ENCODE measurements at regions not wholly inside any gene's neighbourhood (a gene's known extent, or its start where the extent isn't known, plus 50 kb on each side); places are given as distances from the start of the nearest gene placed in this dataset.

GRCh38 chr5:148708854-148709253 is 54.5 kb upstream of the HTR4 start:
- Mint-ChIP-seq H3K27ac (no peak overlapping the region), H3K4me1 (ENCODE audit: low read depth) (peaks cover 13% of the 10 kb centered on the region), H3K4me3 (no peak overlapping the region), H3K9me3 (no peaks in the 10 kb centered on the region), H3K36me3 (ENCODE audit: low read depth) (no peaks in the 10 kb centered on the region), H3K27me3 (ENCODE audit: low read depth) (peaks cover 19% of the 10 kb centered on the region)
- CTCF ChIA-PET: interaction anchor here (1.2 kb wide), 1 partner anchor 25 kb away, joined by 3 read pairs; no protein-coding TSS in a partner anchor
- intact Hi-C loops (cut with micrococcal nuclease): loop anchor here (1.0 to 2.0 kb wide), 4 partner anchors 82 to 523 kb away; partner anchors contain the start of gene FBXO38
- peak; percentile 33 for DNase-seq

- CTCF ChIA-PET: interaction anchor here (1.1 kb wide), 1 partner anchor 21 kb away, joined by 4 read pairs; no protein-coding TSS in a partner anchor
- Mint-ChIP-seq H3K9me3 (no peaks in the 10 kb centered on the region), H3K4me1 (ENCODE audit: low read depth) (peaks cover 13% of the 10 kb centered on the region), H3K27ac (no peak overlapping the region), H3K36me3 (ENCODE audit: low read depth) (no peaks in the 10 kb centered on the region), H3K4me3 (no peak overlapping the region), H3K27me3 (ENCODE audit: low read depth) (peaks cover 32% of the 10 kb centered on the region)
- DNase-seq: no peak
- intact Hi-C loops (cut with micrococcal nuclease): no loop called here
Measured at GRCh38 chr5:148711961-148712360, 57.6 kb upstream of the HTR4 start.

DNA sequence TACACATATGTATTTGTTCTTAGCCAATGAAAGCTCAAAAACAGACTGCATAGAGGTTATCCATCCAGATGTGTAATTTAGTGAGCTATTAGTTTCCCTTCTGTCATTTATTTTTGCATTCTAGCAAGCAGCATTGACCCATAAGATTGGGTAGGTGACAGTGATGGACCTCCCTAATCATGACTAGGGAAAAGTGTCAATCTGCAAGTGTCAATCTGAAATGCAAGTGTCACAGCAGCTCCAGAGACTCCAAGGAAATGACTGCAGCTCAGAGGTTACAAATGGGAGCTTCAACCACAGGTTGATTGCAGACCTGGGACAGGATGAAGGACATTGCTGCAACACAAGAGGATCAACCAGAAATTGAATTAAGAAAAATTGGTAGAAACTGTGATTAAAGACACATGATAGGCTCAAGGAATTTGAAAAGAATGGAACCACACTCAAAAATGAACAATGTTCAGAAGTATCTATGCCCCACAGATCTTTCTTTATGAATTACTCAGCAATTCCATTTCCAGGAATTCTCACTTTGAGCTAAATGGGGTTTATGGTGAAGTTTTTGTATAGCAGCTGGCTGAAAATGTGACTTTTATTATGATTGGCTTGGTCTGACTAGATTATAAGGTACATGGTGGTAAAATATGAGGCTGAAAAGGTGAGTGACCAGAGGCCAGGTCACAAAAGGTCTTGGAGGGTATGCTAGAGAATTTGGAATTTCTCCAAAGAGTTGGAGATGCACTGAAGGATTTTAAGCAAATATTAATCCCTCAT is 59.6 kb upstream of the HTR4 start:
- no peak for DNase-seq
- Mint-ChIP-seq H3K27ac (no peak overlapping the region), H3K36me3 (ENCODE audit: low read depth) (no peaks in the 10 kb centered on the region), H3K27me3 (ENCODE audit: low read depth) (peaks cover 41% of the 10 kb centered on the region), H3K9me3 (no peaks in the 10 kb centered on the region), H3K4me3 (no peak overlapping the region), H3K4me1 (ENCODE audit: low read depth) (peaks cover 5% of the 10 kb centered on the region)
- CTCF ChIA-PET: interaction anchor here (0.6 to 2.5 kb wide), 4 partner anchors 17 to 766 kb away, joined by 3 to 14 read pairs (median 3); no protein-coding TSS in a partner anchor
- intact Hi-C loops (cut with micrococcal nuclease): no loop called here

GRCh38 chr5:148716716-148717115 is 62.4 kb upstream of the HTR4 start:
- no peak for DNase-seq
- Mint-ChIP-seq H3K36me3 (ENCODE audit: low read depth) (no peaks in the 10 kb centered on the region), H3K4me3 (no peak overlapping the region), H3K27ac (no peak overlapping the region), H3K9me3 (no peaks in the 10 kb centered on the region), H3K27me3 (ENCODE audit: low read depth) (peaks cover 46% of the 10 kb centered on the region), H3K4me1 (ENCODE audit: low read depth) (no peaks in the 10 kb centered on the region)
- intact Hi-C loops (cut with micrococcal nuclease): no loop called here
- CTCF ChIA-PET: no interaction called here

DNA sequence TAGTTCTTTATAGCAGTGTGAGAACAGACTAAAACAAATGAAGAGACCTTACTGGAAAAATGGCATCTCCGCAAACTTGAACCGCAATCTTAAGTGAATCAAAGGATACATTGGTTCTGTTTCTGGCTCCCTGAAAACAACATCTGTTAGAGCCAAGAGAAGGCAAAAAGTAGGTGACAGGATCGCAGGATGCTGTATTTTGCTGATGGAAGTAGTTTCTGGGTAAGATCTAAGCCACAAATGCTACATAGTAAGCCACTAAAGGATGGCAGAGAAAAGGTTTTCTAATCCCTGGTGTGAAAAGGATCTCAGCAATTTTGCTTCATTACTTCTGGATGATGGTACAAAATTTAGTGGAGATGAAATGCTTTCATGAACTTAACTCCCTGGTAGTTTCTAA is 63.3 kb upstream of the HTR4 start:
- no peaks in the 10 kb centered on the region for H3K36me3 Mint-ChIP-seq (ENCODE audit: low read depth)
- H3K9me3 Mint-ChIP-seq: no peaks in the 10 kb centered on the region
- DNase-seq: no peak
- H3K4me3 Mint-ChIP-seq: no peak overlapping the region
- no peak overlapping the region for H3K27ac Mint-ChIP-seq
- intact Hi-C loops (cut with micrococcal nuclease): no loop called here
- H3K27me3 Mint-ChIP-seq (ENCODE audit: low read depth): peaks cover 43% of the 10 kb centered on the region
- CTCF ChIA-PET: no interaction called here
- H3K4me1 Mint-ChIP-seq (ENCODE audit: low read depth): no peaks in the 10 kb centered on the region

DNA sequence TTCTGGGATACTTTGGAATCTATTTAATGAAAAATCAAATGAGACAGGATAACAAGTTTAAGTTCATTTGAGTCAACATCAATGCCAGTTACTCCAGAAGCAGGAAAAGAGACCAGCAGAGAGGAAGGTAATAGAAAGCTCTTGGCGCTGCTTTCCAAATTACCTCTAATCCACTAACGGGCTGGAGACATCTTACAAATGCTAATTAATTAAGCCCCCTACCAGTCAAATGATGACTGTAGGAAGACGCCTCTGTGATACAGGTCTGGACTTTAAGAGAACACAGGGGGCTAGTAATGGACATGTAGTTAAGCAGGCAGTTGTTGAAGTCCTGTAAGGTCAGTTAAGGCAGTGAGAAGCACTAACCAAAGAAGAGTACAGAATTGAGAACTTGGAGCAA is 65.3 kb upstream of the HTR4 start:
- DNase-seq: no peak
- H3K4me3 Mint-ChIP-seq: no peak overlapping the region
- H3K9me3 Mint-ChIP-seq: no peaks in the 10 kb centered on the region
- no peak overlapping the region for H3K27ac Mint-ChIP-seq
- peaks cover 37% of the 10 kb centered on the region for H3K27me3 Mint-ChIP-seq (ENCODE audit: low read depth)
- intact Hi-C loops (cut with micrococcal nuclease): no loop called here
- CTCF ChIA-PET: interaction anchor here (0.8 to 0.9 kb wide), 2 partner anchors 11 to 238 kb away, joined by 3 to 7 read pairs; no protein-coding TSS in a partner anchor
- no peaks in the 10 kb centered on the region for H3K4me1 Mint-ChIP-seq (ENCODE audit: low read depth)
- H3K36me3 Mint-ChIP-seq (ENCODE audit: low read depth): no peaks in the 10 kb centered on the region

DNA sequence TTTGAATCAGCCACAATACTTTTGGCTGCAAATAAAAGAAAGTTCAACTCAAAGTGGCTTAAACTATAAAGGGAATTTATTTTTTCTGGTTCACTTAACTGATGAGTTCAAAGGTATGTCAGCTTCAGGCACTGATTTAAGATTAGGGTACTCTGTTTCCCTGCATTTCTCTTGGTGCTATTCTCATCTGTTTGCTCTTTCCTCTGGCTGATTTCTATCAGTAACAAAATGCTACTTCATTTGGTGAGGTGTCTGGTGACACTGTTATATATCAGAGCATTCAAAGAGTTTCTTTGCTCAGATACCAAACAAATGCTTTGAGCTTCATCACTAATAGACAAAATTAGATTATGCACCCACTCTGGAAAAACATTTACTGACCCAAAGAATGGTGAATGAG is 65.9 kb upstream of the HTR4 start:
- CTCF ChIA-PET: interaction anchor here (2.7 kb wide), 1 partner anchor 11 kb away, joined by 17 read pairs; no protein-coding TSS in a partner anchor
- H3K9me3 Mint-ChIP-seq: no peaks in the 10 kb centered on the region
- intact Hi-C loops (cut with micrococcal nuclease): no loop called here
- no peaks in the 10 kb centered on the region for H3K4me1 Mint-ChIP-seq (ENCODE audit: low read depth)
- H3K27ac Mint-ChIP-seq: no peak overlapping the region
- no peaks in the 10 kb centered on the region for H3K36me3 Mint-ChIP-seq (ENCODE audit: low read depth)
- no peak overlapping the region for H3K4me3 Mint-ChIP-seq
- no peak for DNase-seq
- H3K27me3 Mint-ChIP-seq (ENCODE audit: low read depth): peaks cover 31% of the 10 kb centered on the region

DNA sequence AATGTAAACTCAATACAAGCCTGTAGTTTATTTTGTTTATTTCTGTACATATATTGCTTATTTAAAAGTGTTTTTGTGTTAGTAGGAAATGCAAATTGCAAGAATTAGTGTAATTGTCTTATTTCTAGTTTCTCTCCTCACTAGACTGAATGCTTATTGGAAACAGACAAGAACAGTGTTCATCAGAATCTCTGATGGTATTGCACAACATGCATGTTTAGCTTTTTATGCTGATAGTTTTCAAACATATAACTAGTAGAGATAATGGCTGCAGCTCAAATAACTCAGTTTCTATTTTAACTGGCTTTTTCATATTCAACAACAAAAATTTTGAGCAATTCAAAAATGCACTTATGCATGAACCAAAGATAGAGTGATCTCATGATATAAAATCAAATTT is 68.8 kb upstream of the HTR4 start:
- H3K4me3 Mint-ChIP-seq: no peak overlapping the region
- no peaks in the 10 kb centered on the region for H3K9me3 Mint-ChIP-seq
- H3K36me3 Mint-ChIP-seq (ENCODE audit: low read depth): no peaks in the 10 kb centered on the region

GRCh38 chr5:148725675-148726074 is 71.3 kb upstream of the HTR4 start:
- H3K4me1 Mint-ChIP-seq (ENCODE audit: low read depth): no peaks in the 10 kb centered on the region
- no peaks in the 10 kb centered on the region for H3K9me3 Mint-ChIP-seq
- no peak for DNase-seq
- CTCF ChIA-PET: no interaction called here
- no peak overlapping the region for H3K27ac Mint-ChIP-seq
- H3K27me3 Mint-ChIP-seq (ENCODE audit: low read depth): peaks cover 2% of the 10 kb centered on the region
- intact Hi-C loops (cut with micrococcal nuclease): no loop called here
- H3K4me3 Mint-ChIP-seq: no peak overlapping the region
- no peaks in the 10 kb centered on the region for H3K36me3 Mint-ChIP-seq (ENCODE audit: low read depth)

More for the DNA sequence above, 68.8 kb upstream of the HTR4 start:
- H3K27me3 Mint-ChIP-seq (ENCODE audit: low read depth): peaks cover 21% of the 10 kb centered on the region
- H3K4me1 Mint-ChIP-seq (ENCODE audit: low read depth): no peaks in the 10 kb centered on the region
- CTCF ChIA-PET: interaction anchor here (0.6 to 2.7 kb wide), 2 partner anchors 8 to 98 kb away, joined by 3 to 17 read pairs; no protein-coding TSS in a partner anchor
- no peak for DNase-seq
- no peak overlapping the region for H3K27ac Mint-ChIP-seq
- intact Hi-C loops (cut with micrococcal nuclease): no loop called here

DNA sequence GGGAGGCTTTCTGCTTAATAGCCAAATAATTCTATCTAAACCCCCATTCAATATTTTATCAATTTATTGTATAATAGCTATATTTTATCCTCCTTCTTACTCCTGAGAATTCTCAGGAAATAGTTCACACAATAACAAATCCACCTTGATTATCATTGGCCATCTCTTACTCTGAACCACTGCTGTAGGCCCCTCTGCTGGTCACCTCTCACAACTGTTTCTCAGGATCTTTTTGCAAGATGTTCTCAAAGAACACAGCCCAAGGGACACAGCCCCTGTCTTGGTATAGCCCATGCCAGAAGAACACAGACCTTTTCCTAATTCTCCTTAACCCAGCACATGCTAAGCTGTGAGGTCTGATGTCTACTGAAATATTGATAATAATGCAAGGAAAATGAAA is 74.9 kb upstream of the HTR4 start:
- peaks cover 2% of the 10 kb centered on the region for H3K4me1 Mint-ChIP-seq (ENCODE audit: low read depth)
- no peak overlapping the region for H3K27ac Mint-ChIP-seq
- H3K9me3 Mint-ChIP-seq: no peaks in the 10 kb centered on the region
- no peak overlapping the region for H3K4me3 Mint-ChIP-seq
- CTCF ChIA-PET: interaction anchor here (1.1 to 5.8 kb wide), 6 partner anchors 8 to 550 kb away, joined by 3 to 111 read pairs (median 11); no protein-coding TSS in a partner anchor
- peak; percentile 9 for DNase-seq
- intact Hi-C loops (cut with micrococcal nuclease): no loop called here
- no peaks in the 10 kb centered on the region for H3K36me3 Mint-ChIP-seq (ENCODE audit: low read depth)
- peaks cover 3% of the 10 kb centered on the region for H3K27me3 Mint-ChIP-seq (ENCODE audit: low read depth)

GRCh38 chr5:148730270-148730669 is 75.9 kb upstream of the HTR4 start:
- H3K27me3 Mint-ChIP-seq (ENCODE audit: low read depth): peaks cover 3% of the 10 kb centered on the region
- no peak for DNase-seq
- H3K36me3 Mint-ChIP-seq (ENCODE audit: low read depth): no peaks in the 10 kb centered on the region
- H3K4me1 Mint-ChIP-seq (ENCODE audit: low read depth): peaks cover 2% of the 10 kb centered on the region
- intact Hi-C loops (cut with micrococcal nuclease): loop anchor here (2.0 kb wide), 1 partner anchor 415 kb away; no protein-coding TSS in a partner anchor
- no peak overlapping the region for H3K4me3 Mint-ChIP-seq
- no peaks in the 10 kb centered on the region for H3K9me3 Mint-ChIP-seq
- no peak overlapping the region for H3K27ac Mint-ChIP-seq
- CTCF ChIA-PET: interaction anchor here (0.6 to 15.1 kb wide), 64 partner anchors 9 to 872 kb away, joined by 3 to 227 read pairs (median 5); no protein-coding TSS in a partner anchor

- Mint-ChIP-seq H3K36me3 (ENCODE audit: low read depth) (no peaks in the 10 kb centered on the region), H3K4me1 (ENCODE audit: low read depth) (peaks cover 2% of the 10 kb centered on the region), H3K27ac (no peak overlapping the region), H3K4me3 (no peak overlapping the region), H3K27me3 (ENCODE audit: low read depth) (peaks cover 3% of the 10 kb centered on the region), H3K9me3 (no peaks in the 10 kb centered on the region)
- intact Hi-C loops (cut with micrococcal nuclease): loop anchor here (1.0 to 2.0 kb wide), 9 partner anchors 248 to 874 kb away; partner anchors contain the start of gene FBXO38
- CTCF ChIA-PET: interaction anchor here (0.6 to 15.1 kb wide), 87 partner anchors 10 to 873 kb away, joined by 3 to 227 read pairs (median 4); no protein-coding TSS in a partner anchor
- peak; percentile 87 for DNase-seq
Measured at GRCh38 chr5:148730942-148731898, 76.9 kb upstream of the HTR4 start.

Data from activated naive CD4-positive, alpha-beta T cell treated with anti-CD3 and anti-CD28 coated beads for 36 hours (primary cell).